Neural progenitor cell (in vitro differentiated cells): ENCODE measurements at regions not wholly inside any gene's neighbourhood (a gene's known extent, or its start where the extent isn't known, plus 50 kb on each side); places are given as distances from the start of the nearest gene placed in this dataset.

Experiments
- DNase-seq: peaks from one replicate; pipeline ENCODE4 v3.0.0-alpha.2; 2016; ENCODE audit warnings: low spot score
- H2AFZ ChIP-seq: fragments of 200-600 bp; sonication (generic); replicated peaks from 2 replicates; pipeline ENCODE4 v1.6.1; 2016; ENCODE audit warnings: antibody characterized with exemption
- H3F3A ChIP-seq: fragments of 200-600 bp; sonication (generic); 2 replicates; pipeline ENCODE4 v1.6.1; 2016; ENCODE audit warnings: antibody characterized with exemption, low read depth
- H3K27ac ChIP-seq: fragments of 200-600 bp; sonication (generic); 2 replicates; pipeline ENCODE4 v1.5.1; 2016; ENCODE audit warnings: mild to moderate bottlenecking
- H3K27me3 ChIP-seq: fragments of 200-600 bp; sonication (generic); 2 replicates; pipeline ENCODE4 v1.6.1; 2016; ENCODE audit warnings: mild to moderate bottlenecking, moderate library complexity
- H3K36me3 ChIP-seq: fragments of 200-600 bp; sonication (generic); 2 replicates; pipeline ENCODE4 v1.5.1; 2016
- H3K4me1 ChIP-seq: fragments of 200-600 bp; sonication (generic); 2 replicates; pipeline ENCODE4 v1.6.1; 2016; ENCODE audit warnings: mixed run types
- H3K4me2 ChIP-seq: fragments of 200-600 bp; sonication (generic); 2 replicates; pipeline ENCODE4 v1.6.1; 2016
- H3K4me3 ChIP-seq: fragments of 200-600 bp; sonication (generic); 2 replicates; pipeline ENCODE4 v1.5.1; 2016
- H3K79me2 ChIP-seq: fragments of 200-600 bp; sonication (generic); 2 replicates; pipeline ENCODE4 v1.6.1; 2016; ENCODE audit warnings: low read depth
- H3K9ac ChIP-seq: fragments of 200-600 bp; sonication (generic); 2 replicates; pipeline ENCODE4 v1.6.1; 2016
- H3K9me3 ChIP-seq: fragments of 200-600 bp; sonication (generic); 2 replicates; pipeline ENCODE4 v1.5.1; 2016; ENCODE audit warnings: low read depth
- H4K20me1 ChIP-seq: fragments of 200-600 bp; sonication (generic); 2 replicates; pipeline ENCODE4 v1.6.1; 2016; ENCODE audit warnings: low read depth
- H3K27ac Mint-ChIP-seq: 3 replicates; pipeline ENCODE4 v1.8.0; 2021; ENCODE audit warnings: mixed read lengths
- H3K27me3 Mint-ChIP-seq: 2 replicates; pipeline ENCODE4 v1.8.0; 2022; ENCODE audit warnings: low read depth, mild to moderate bottlenecking, inconsistent platforms, moderate library complexity, mixed read lengths; ENCODE audit not compliant: insufficient read depth
- H3K36me3 Mint-ChIP-seq: 3 replicates; pipeline ENCODE4 v1.8.0; 2021; ENCODE audit warnings: mixed read lengths
- H3K4me1 Mint-ChIP-seq: 3 replicates; pipeline ENCODE4 v1.8.0; 2021; ENCODE audit warnings: mixed read lengths
- H3K4me3 Mint-ChIP-seq: 3 replicates; pipeline ENCODE4 v1.8.0; 2021; ENCODE audit warnings: mild to moderate bottlenecking, moderate library complexity, mixed read lengths
- H3K9me3 Mint-ChIP-seq: 3 replicates; pipeline ENCODE4 v1.8.0; 2020; ENCODE audit warnings: mixed read lengths
- EZH2 ChIP-seq: fragments of 200-600 bp; sonication (generic); IDR thresholded peaks from 2 replicates; pipeline ENCODE4 v1.6.1; 2017; ENCODE audit warnings: antibody characterized with exemption, mild to moderate bottlenecking, moderate library complexity
- EZH2phosphoT487 ChIP-seq: fragments of 200-600 bp; sonication (generic); IDR thresholded peaks from 2 replicates; pipeline ENCODE4 v1.6.1; 2017; ENCODE audit warnings: antibody characterized with exemption
- TF ChIP-seq, protein P1 (sequence below): fragments of 200-600 bp; sonication (generic); IDR thresholded peaks from 2 replicates; pipeline ENCODE4 v1.5.1; 2017; ENCODE audit warnings: antibody characterized with exemption, mild to moderate bottlenecking

DNA sequence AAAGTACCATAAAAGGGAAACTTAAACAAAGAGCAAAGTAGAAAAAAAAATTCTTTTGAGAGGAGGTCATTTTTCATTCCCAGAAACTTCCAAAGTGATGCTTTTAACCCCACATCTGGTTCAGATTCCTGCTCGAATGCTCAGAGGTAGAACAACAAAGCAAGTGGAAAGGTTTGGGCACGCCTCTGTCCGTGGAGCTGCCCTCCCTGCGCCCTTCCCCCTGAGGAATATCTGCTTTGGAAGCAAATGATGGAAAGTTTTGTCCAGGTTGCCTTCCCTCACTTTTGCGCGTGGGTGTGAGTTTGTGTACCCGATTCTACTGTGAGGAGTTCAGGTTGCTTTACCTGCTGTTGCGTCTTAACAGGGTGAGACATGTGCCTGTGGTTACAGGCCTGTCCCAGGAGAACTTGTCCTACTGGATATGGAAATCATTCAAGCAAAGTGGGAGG lies 110.2 kb downstream of the KLF5 start:
- Histone ChIP-seq H3K9me3 (no peaks in the 10 kb centered on the region), H3K79me2 (no peaks in the 10 kb centered on the region), H3K27ac (no peak overlapping the region), H4K20me1 (no peaks in the 10 kb centered on the region), H2AFZ (peak overlapping the region; percentile 76), H3K27me3 (no peaks in the 10 kb centered on the region), H3F3A (no peaks in the 10 kb centered on the region), H3K9ac (no peak overlapping the region), H3K4me2 (no peak overlapping the region), H3K4me3 (no peak overlapping the region), H3K36me3 (no peaks in the 10 kb centered on the region), H3K4me1 (peaks cover 3% of the 10 kb centered on the region)
- TF ChIP-seq, protein P1, sequence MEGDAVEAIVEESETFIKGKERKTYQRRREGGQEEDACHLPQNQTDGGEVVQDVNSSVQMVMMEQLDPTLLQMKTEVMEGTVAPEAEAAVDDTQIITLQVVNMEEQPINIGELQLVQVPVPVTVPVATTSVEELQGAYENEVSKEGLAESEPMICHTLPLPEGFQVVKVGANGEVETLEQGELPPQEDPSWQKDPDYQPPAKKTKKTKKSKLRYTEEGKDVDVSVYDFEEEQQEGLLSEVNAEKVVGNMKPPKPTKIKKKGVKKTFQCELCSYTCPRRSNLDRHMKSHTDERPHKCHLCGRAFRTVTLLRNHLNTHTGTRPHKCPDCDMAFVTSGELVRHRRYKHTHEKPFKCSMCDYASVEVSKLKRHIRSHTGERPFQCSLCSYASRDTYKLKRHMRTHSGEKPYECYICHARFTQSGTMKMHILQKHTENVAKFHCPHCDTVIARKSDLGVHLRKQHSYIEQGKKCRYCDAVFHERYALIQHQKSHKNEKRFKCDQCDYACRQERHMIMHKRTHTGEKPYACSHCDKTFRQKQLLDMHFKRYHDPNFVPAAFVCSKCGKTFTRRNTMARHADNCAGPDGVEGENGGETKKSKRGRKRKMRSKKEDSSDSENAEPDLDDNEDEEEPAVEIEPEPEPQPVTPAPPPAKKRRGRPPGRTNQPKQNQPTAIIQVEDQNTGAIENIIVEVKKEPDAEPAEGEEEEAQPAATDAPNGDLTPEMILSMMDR: no peak
- no peak for TF ChIP-seq EZH2
- no peaks in the 10 kb centered on the region for H3K9me3 Mint-ChIP-seq
- no peak overlapping the region for H3K27ac Mint-ChIP-seq
- peaks cover 7% of the 10 kb centered on the region for H3K4me1 Mint-ChIP-seq
- peaks cover 4% of the 10 kb centered on the region for H3K27me3 Mint-ChIP-seq
- no peak for DNase-seq
- H3K36me3 Mint-ChIP-seq: no peaks in the 10 kb centered on the region
- H3K4me3 Mint-ChIP-seq: no peak overlapping the region

DNA sequence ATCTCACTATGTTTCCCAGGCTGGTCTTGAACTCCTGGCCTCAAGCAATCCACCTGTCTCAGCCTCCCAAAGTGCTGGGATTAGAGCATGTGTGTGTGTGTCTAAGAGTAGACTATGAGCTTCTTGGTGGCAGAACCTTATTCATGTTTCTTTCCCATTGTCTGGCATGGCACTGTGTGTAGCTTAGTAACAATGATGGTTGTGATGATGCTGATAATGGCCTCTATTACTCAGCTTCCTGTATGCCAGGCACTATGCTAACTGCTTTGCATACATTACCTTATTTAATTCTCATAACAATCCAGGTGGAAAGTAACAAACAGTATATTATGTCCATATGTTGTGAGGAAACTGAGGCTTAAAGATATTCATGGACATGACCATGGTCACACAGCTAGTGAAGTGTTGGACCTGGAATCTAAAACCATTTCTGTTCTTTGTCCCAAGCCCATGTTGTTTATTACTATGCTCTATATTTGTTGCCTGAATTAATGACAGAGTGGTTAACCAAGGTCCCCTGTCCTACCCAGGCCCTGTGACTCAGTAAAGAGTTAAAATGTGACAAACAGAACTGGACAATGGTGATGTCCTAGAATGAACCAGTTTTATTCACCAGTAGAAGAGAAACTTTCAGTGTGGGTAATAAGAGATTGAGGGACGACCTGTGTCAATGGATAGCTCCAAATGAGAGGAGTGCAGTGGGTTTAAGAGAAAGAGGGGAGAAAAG lies 109.6 kb downstream of the KLF5 start:
- Histone ChIP-seq H3K4me2 (no peak overlapping the region), H4K20me1 (no peaks in the 10 kb centered on the region), H3K36me3 (no peaks in the 10 kb centered on the region), H3K4me3 (no peak overlapping the region), H3K27ac (no peak overlapping the region), H3K27me3 (no peaks in the 10 kb centered on the region), H3K4me1 (peaks cover 3% of the 10 kb centered on the region), H3K9me3 (no peaks in the 10 kb centered on the region), H3K9ac (no peak overlapping the region), H3F3A (no peaks in the 10 kb centered on the region), H2AFZ (peak overlapping the region; percentile 76), H3K79me2 (no peaks in the 10 kb centered on the region)
- no peak for DNase-seq
- TF ChIP-seq, protein P1: no peak
- TF ChIP-seq EZH2 (no peak), EZH2phosphoT487 (no peak)
- Mint-ChIP-seq H3K9me3 (no peaks in the 10 kb centered on the region), H3K36me3 (no peaks in the 10 kb centered on the region), H3K4me3 (no peak overlapping the region), H3K27ac (no peak overlapping the region), H3K27me3 (peaks cover 4% of the 10 kb centered on the region), H3K4me1 (peaks cover 7% of the 10 kb centered on the region)

DNA sequence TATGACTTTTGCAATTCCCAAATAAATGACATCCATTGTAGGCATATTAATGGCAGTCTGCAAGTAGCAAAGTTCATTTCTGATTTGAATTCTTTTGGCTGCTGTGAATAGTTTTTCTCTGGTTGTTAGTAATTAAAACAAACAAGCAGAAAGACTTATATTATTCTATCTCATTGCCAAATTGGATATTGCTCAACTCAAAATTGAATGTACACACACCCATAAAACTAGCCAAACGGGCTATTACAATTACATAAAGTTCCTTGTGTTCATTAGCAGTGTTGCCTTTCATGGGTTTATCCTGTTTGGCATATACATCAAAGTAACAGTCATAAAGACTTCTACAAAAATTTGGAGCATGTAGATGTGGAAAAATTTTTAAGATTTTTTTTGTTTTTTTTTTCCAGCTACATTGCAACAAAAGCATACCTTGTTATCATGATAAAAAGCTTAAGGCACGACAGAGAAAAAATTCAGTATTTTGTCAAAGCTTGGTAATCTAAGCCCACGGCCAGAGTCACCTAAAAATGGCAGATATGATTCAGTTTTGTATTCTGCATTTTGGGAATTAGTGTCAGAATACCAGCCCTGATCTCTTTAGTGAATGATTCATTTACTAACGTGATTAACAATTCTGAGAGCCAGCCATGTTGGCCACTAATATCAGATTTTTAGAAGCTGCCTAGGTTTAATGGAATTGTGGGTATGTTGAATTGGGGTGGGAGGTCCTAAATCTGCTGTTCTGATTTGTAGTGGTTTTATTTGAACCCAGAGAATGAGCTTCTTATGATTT lies 108.4 kb downstream of the KLF5 start:
- no peak overlapping the region for H3K9ac ChIP-seq
- Mint-ChIP-seq H3K9me3 (no peaks in the 10 kb centered on the region), H3K27me3 (peaks cover 4% of the 10 kb centered on the region), H3K4me3 (no peak overlapping the region), H3K27ac (no peak overlapping the region), H3K36me3 (no peaks in the 10 kb centered on the region), H3K4me1 (peaks cover 5% of the 10 kb centered on the region)
- DNase-seq: no peak
- peaks cover 3% of the 10 kb centered on the region for H3K4me1 ChIP-seq
- no peak overlapping the region for H3K4me2 ChIP-seq
- no peak overlapping the region for H2AFZ ChIP-seq
- H3K4me3 ChIP-seq: no peak overlapping the region
- no peaks in the 10 kb centered on the region for H3K9me3 ChIP-seq
- H4K20me1 ChIP-seq: no peaks in the 10 kb centered on the region
- no peak overlapping the region for H3K27ac ChIP-seq
- TF ChIP-seq EZH2: no peak
- TF ChIP-seq EZH2phosphoT487: no peak
- TF ChIP-seq, protein P1: no peak
- H3K27me3 ChIP-seq: no peaks in the 10 kb centered on the region
- H3K36me3 ChIP-seq: no peaks in the 10 kb centered on the region
- no peaks in the 10 kb centered on the region for H3F3A ChIP-seq
- H3K79me2 ChIP-seq: no peaks in the 10 kb centered on the region
